ENCODE measurements at regions not wholly inside any gene's neighbourhood (a gene's known extent, or its start where the extent isn't known, plus 50 kb on each side); places are given as distances from the start of the nearest gene placed in this dataset.

- no peaks in the 10 kb centered on the region for H3K4me1 ChIP-seq (ENCODE audit: control insufficient read depth, insufficient read depth, low read length, poor library complexity, severe bottlenecking)
- H3K9me3 Mint-ChIP-seq = peaks cover 0 to 2% (median 0%) of the 10 kb centered on the region in 7 donors
Measured at GRCh38 chr20:58004146-58004545, 224.3 kb downstream of the ANKRD60 start.

GRCh38 chr20:58003525-58003924, 224.9 kb downstream of the ANKRD60 start:
- no peak for DNase-seq
- no peaks in the 10 kb centered on the region for H3K9me3 ChIP-seq (ENCODE audit: control insufficient read depth in 2 of 2, low read length in 2 of 2)
- no peak overlapping the region for H3K4me3 Mint-ChIP-seq
- no peaks in the 10 kb centered on the region for H3K4me1 ChIP-seq (ENCODE audit: control insufficient read depth, insufficient read depth, low read length, poor library complexity, severe bottlenecking)
- no peaks in the 10 kb centered on the region for H3K36me3 ChIP-seq (ENCODE audit: control insufficient read depth, insufficient read depth, low read length)
- H3K27me3 ChIP-seq (ENCODE audit: control insufficient read depth, insufficient read depth, low read length) = no peaks in the 10 kb centered on the region
- H3K36me3 Mint-ChIP-seq = no peaks in the 10 kb centered on the region
- H3K27me3 Mint-ChIP-seq = peaks cover 20% of the 10 kb centered on the region
- no peak overlapping the region for H3K4me3 ChIP-seq (ENCODE audit: low read depth, low read length)
- no peak for ATAC-seq (ENCODE audit: low read depth in 2 of 2)
- no peak overlapping the region for H3K27ac ChIP-seq (ENCODE audit: insufficient read depth, low read length, poor library complexity, severe bottlenecking)
- H3K9me3 Mint-ChIP-seq = peaks cover 0 to 2% (median 0%) of the 10 kb centered on the region in 7 donors
- no peak overlapping the region for H3K27ac Mint-ChIP-seq
- H3K4me1 Mint-ChIP-seq = peaks cover 0 to 2% (median 0%) of the 10 kb centered on the region in 4 donors

More at GRCh38 chr20:58004146-58004545, 224.3 kb downstream of the ANKRD60 start:
- peaks cover 0 to 1% (median 0%) of the 10 kb centered on the region in 4 donors for H3K4me1 Mint-ChIP-seq
- H3K27me3 ChIP-seq (ENCODE audit: control insufficient read depth, insufficient read depth, low read length) = no peaks in the 10 kb centered on the region
- H3K27me3 Mint-ChIP-seq = peaks cover 14% of the 10 kb centered on the region
- H3K4me3 ChIP-seq (ENCODE audit: low read depth, low read length) = no peak overlapping the region
- H3K27ac ChIP-seq (ENCODE audit: insufficient read depth, low read length, poor library complexity, severe bottlenecking) = no peak overlapping the region
- H3K27ac Mint-ChIP-seq = no peak overlapping the region
- no peaks in the 10 kb centered on the region for H3K9me3 ChIP-seq (ENCODE audit: control insufficient read depth in 2 of 2, low read length in 2 of 2)
- DNase-seq (no peak), ATAC-seq (ENCODE audit: low read depth in 2 of 2) (no peak)
- no peaks in the 10 kb centered on the region for H3K36me3 Mint-ChIP-seq
- H3K36me3 ChIP-seq (ENCODE audit: control insufficient read depth, insufficient read depth, low read length) = no peaks in the 10 kb centered on the region
- H3K4me3 Mint-ChIP-seq = no peak overlapping the region

- ATAC-seq (ENCODE audit: low read depth in 2 of 2) = no peak
Measured at GRCh38 chr20:58002901-58003300, 225.6 kb downstream of the ANKRD60 start.

GRCh38 chr20:58001946-58002345, 226.5 kb downstream of the ANKRD60 start:
- no peak overlapping the region for H3K4me3 Mint-ChIP-seq
- ATAC-seq (ENCODE audit: low read depth in 2 of 2) = no peak
- Histone ChIP-seq H3K36me3 (ENCODE audit: control insufficient read depth, insufficient read depth, low read length) (no peaks in the 10 kb centered on the region), H3K9me3 (ENCODE audit: control insufficient read depth in 2 of 2, low read length in 2 of 2) (no peaks in the 10 kb centered on the region), H3K4me1 (ENCODE audit: control insufficient read depth, insufficient read depth, low read length, poor library complexity, severe bottlenecking) (no peaks in the 10 kb centered on the region), H3K27me3 (ENCODE audit: control insufficient read depth, insufficient read depth, low read length) (peaks cover 1% of the 10 kb centered on the region), H3K27ac (ENCODE audit: insufficient read depth, low read length, poor library complexity, severe bottlenecking) (no peak overlapping the region), H3K4me3 (ENCODE audit: low read depth, low read length) (no peak overlapping the region)
- H3K27ac Mint-ChIP-seq = no peak overlapping the region
- no peak for DNase-seq
- H3K4me1 Mint-ChIP-seq = peaks cover 0 to 2% (median 0%) of the 10 kb centered on the region in 4 donors
- H3K36me3 Mint-ChIP-seq = no peaks in the 10 kb centered on the region
- H3K9me3 Mint-ChIP-seq = peaks cover 0 to 2% (median 0%) of the 10 kb centered on the region in 7 donors
- H3K27me3 Mint-ChIP-seq = peaks cover 34% of the 10 kb centered on the region

More at GRCh38 chr20:58002901-58003300, 225.6 kb downstream of the ANKRD60 start:
- Histone ChIP-seq H3K36me3 (ENCODE audit: control insufficient read depth, insufficient read depth, low read length) (no peaks in the 10 kb centered on the region), H3K9me3 (ENCODE audit: control insufficient read depth in 2 of 2, low read length in 2 of 2) (no peaks in the 10 kb centered on the region), H3K4me3 (ENCODE audit: low read depth, low read length) (no peak overlapping the region), H3K27ac (ENCODE audit: insufficient read depth, low read length, poor library complexity, severe bottlenecking) (no peak overlapping the region), H3K27me3 (ENCODE audit: control insufficient read depth, insufficient read depth, low read length) (no peaks in the 10 kb centered on the region), H3K4me1 (ENCODE audit: control insufficient read depth, insufficient read depth, low read length, poor library complexity, severe bottlenecking) (no peaks in the 10 kb centered on the region)
- no peaks in the 10 kb centered on the region for H3K36me3 Mint-ChIP-seq
- H3K4me3 Mint-ChIP-seq = no peak overlapping the region
- peaks cover 0 to 2% (median 0%) of the 10 kb centered on the region in 4 donors for H3K4me1 Mint-ChIP-seq
- no peak overlapping the region for H3K27ac Mint-ChIP-seq
- no peak for DNase-seq
- peaks cover 0 to 2% (median 0%) of the 10 kb centered on the region in 7 donors for H3K9me3 Mint-ChIP-seq
- peaks cover 26% of the 10 kb centered on the region for H3K27me3 Mint-ChIP-seq

- H3K9me3 ChIP-seq (ENCODE audit: control insufficient read depth in 2 of 2, low read length in 2 of 2) = no peaks in the 10 kb centered on the region
- DNase-seq (no peak), ATAC-seq (ENCODE audit: low read depth in 2 of 2) (no peak)
- H3K4me1 ChIP-seq (ENCODE audit: control insufficient read depth, insufficient read depth, low read length, poor library complexity, severe bottlenecking) = no peaks in the 10 kb centered on the region
- H3K4me1 Mint-ChIP-seq = peaks cover 0 to 2% (median 0%) of the 10 kb centered on the region in 4 donors
- H3K27ac Mint-ChIP-seq = no peak overlapping the region
- peaks cover 34% of the 10 kb centered on the region for H3K27me3 Mint-ChIP-seq
- H3K4me3 Mint-ChIP-seq = no peak overlapping the region
- H3K4me3 ChIP-seq (ENCODE audit: low read depth, low read length) = no peak overlapping the region
- H3K9me3 Mint-ChIP-seq = peaks cover 0 to 2% (median 0%) of the 10 kb centered on the region in 7 donors
- no peaks in the 10 kb centered on the region for H3K36me3 Mint-ChIP-seq
- H3K36me3 ChIP-seq (ENCODE audit: control insufficient read depth, insufficient read depth, low read length) = no peaks in the 10 kb centered on the region
- H3K27me3 ChIP-seq (ENCODE audit: control insufficient read depth, insufficient read depth, low read length) = peaks cover 2% of the 10 kb centered on the region
- H3K27ac ChIP-seq (ENCODE audit: insufficient read depth, low read length, poor library complexity, severe bottlenecking) = no peak overlapping the region
Measured at GRCh38 chr20:58001381-58001780, 227.1 kb downstream of the ANKRD60 start.

- Mint-ChIP-seq H3K27ac (no peak overlapping the region), H3K4me1 (peaks cover 0 to 2% (median 0%) of the 10 kb centered on the region in 4 donors), H3K9me3 (peaks cover 0 to 2% (median 0%) of the 10 kb centered on the region in 7 donors), H3K27me3 (peaks cover 34% of the 10 kb centered on the region), H3K36me3 (no peaks in the 10 kb centered on the region), H3K4me3 (no peak overlapping the region)
- Histone ChIP-seq H3K4me1 (ENCODE audit: control insufficient read depth, insufficient read depth, low read length, poor library complexity, severe bottlenecking) (no peaks in the 10 kb centered on the region), H3K27ac (ENCODE audit: insufficient read depth, low read length, poor library complexity, severe bottlenecking) (no peak overlapping the region), H3K27me3 (ENCODE audit: control insufficient read depth, insufficient read depth, low read length) (peaks cover 2% of the 10 kb centered on the region), H3K36me3 (ENCODE audit: control insufficient read depth, insufficient read depth, low read length) (no peaks in the 10 kb centered on the region), H3K9me3 (ENCODE audit: control insufficient read depth in 2 of 2, low read length in 2 of 2) (no peaks in the 10 kb centered on the region), H3K4me3 (ENCODE audit: low read depth, low read length) (no peak overlapping the region)
- ATAC-seq (ENCODE audit: low read depth in 2 of 2) = no peak
- no peak for DNase-seq
Measured at GRCh38 chr20:58000861-58001260, 227.6 kb downstream of the ANKRD60 start.

GRCh38 chr20:57999465-58000111, 228.9 kb downstream of the ANKRD60 start:
- Mint-ChIP-seq H3K4me1 (peaks cover 0 to 2% (median 0%) of the 10 kb centered on the region in 4 donors), H3K4me3 (no peak overlapping the region), H3K27me3 (peaks cover 35% of the 10 kb centered on the region), H3K27ac (no peak overlapping the region), H3K9me3 (peaks cover 0 to 2% (median 0%) of the 10 kb centered on the region in 7 donors), H3K36me3 (no peaks in the 10 kb centered on the region)
- no peak for DNase-seq
- Histone ChIP-seq H3K27ac (ENCODE audit: insufficient read depth, low read length, poor library complexity, severe bottlenecking) (no peak overlapping the region), H3K36me3 (ENCODE audit: control insufficient read depth, insufficient read depth, low read length) (no peaks in the 10 kb centered on the region), H3K9me3 (ENCODE audit: control insufficient read depth in 2 of 2, low read length in 2 of 2) (no peaks in the 10 kb centered on the region), H3K4me3 (ENCODE audit: low read depth, low read length) (no peak overlapping the region), H3K4me1 (ENCODE audit: control insufficient read depth, insufficient read depth, low read length, poor library complexity, severe bottlenecking) (no peaks in the 10 kb centered on the region), H3K27me3 (ENCODE audit: control insufficient read depth, insufficient read depth, low read length) (peaks cover 2% of the 10 kb centered on the region)
- ATAC-seq (ENCODE audit: low read depth in 2 of 2) = no peak

- no peak overlapping the region for H3K4me3 ChIP-seq (ENCODE audit: low read depth, low read length)
- no peaks in the 10 kb centered on the region for H3K36me3 ChIP-seq (ENCODE audit: control insufficient read depth, insufficient read depth, low read length)
- no peak for ATAC-seq (ENCODE audit: low read depth in 2 of 2)
- H3K9me3 ChIP-seq (ENCODE audit: control insufficient read depth in 2 of 2, low read length in 2 of 2) = no peaks in the 10 kb centered on the region
- H3K4me1 ChIP-seq (ENCODE audit: control insufficient read depth, insufficient read depth, low read length, poor library complexity, severe bottlenecking) = no peaks in the 10 kb centered on the region
- no peak for DNase-seq
- no peak overlapping the region for H3K4me3 Mint-ChIP-seq
- no peak overlapping the region for H3K27ac Mint-ChIP-seq
- H3K27me3 Mint-ChIP-seq = peaks cover 32% of the 10 kb centered on the region
- no peak overlapping the region for H3K27ac ChIP-seq (ENCODE audit: insufficient read depth, low read length, poor library complexity, severe bottlenecking)
- peaks cover 0 to 2% (median 0%) of the 10 kb centered on the region in 4 donors for H3K4me1 Mint-ChIP-seq
- H3K36me3 Mint-ChIP-seq = no peaks in the 10 kb centered on the region
- H3K27me3 ChIP-seq (ENCODE audit: control insufficient read depth, insufficient read depth, low read length) = peaks cover 2% of the 10 kb centered on the region
- peaks cover 0 to 2% (median 0%) of the 10 kb centered on the region in 7 donors for H3K9me3 Mint-ChIP-seq
Measured at GRCh38 chr20:57998981-57999464, 229.4 kb downstream of the ANKRD60 start.

Data from CD4-positive, CD25-positive, alpha-beta regulatory T cell (primary cell).